NCI-H1092 treated with DMSO at 0.1 percent for 48 hours (cell line): ENCODE measurements at regions not wholly inside any gene's neighbourhood (a gene's known extent, or its start where the extent isn't known, plus 50 kb on each side); places are given as distances from the start of the nearest gene placed in this dataset.

ENCODE experiments used
- DNase-seq: peaks from one replicate; lab custom pipeline; 2025; lab: John Stamatoyannopoulos, UW

GRCh38 chr10:111890046-111890445 lies 293.5 kb downstream of the GPAM start:
- DNase-seq, result no peak

- no peak for DNase-seq
Observed at GRCh38 chr10:111916011-111916410, 267.6 kb downstream of the GPAM start.

DNA sequence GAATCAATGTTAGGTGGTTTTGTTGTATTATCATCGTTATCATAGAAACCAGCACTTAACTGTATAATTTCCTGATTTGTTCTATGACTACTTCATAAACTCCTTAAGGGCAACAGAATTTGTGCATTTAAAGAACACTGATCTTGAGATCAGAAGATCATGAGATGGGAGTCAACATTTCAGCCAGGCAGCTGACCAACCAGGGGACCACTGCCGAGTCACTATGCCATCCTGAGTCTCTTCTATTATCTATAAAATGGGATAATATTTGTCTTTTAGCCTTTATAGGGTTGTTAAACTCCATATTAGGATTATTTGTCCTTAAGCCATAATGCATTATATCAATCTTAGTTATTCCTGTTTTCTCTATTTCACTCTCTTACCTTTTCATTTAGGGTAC lies 261.7 kb downstream of the GPAM start:
- no peak for DNase-seq

GRCh38 chr10:111923032-111923431 lies 260.5 kb downstream of the GPAM start:
- DNase-seq, result no peak

GRCh38 chr10:111926286-111926685 lies 257.3 kb downstream of the GPAM start:
- no peak for DNase-seq

DNA sequence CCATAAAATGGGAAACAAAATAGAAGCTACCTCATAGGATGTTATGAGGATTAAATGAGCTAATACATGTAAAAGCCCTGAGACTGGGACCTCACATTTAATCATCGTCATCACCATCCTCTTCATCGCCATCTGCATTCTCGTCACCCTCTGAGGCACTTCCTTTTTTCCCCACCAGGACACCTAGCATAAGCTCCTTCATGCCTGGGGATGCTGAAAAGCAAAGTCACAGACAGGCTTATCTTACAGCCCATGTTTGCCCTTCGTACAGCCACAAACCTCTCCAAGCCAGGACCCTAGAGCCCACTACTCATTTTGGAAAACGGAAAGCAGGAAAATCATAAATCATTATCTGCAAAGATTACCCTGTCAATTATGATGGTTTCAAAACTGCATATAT lies 249.6 kb downstream of the GPAM start:
- no peak for DNase-seq

- no peak for DNase-seq
Observed at GRCh38 chr10:111934931-111935330, 248.6 kb downstream of the GPAM start.

DNA sequence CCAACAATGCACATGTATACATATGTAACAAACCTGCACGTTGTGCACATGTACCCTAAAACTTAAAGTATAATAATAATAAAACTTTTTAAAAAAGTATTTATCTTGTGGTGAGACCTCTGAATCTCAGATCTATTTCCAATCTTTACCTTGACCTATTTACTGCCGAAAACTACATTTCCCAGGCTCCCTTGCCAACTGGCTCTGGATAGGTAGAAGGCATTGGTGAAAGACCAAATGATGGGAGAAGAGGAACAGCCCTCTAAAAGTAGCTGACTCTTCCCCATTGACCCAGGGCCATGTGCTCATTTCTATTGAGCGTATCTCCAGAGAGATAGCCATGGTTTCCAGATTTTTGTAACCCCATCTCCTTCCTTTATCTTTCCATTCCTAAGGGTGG lies 247.4 kb downstream of the GPAM start:
- no peak for DNase-seq

GRCh38 chr10:111944331-111944730 lies 239.2 kb downstream of the GPAM start:
- DNase-seq, result no peak

DNA sequence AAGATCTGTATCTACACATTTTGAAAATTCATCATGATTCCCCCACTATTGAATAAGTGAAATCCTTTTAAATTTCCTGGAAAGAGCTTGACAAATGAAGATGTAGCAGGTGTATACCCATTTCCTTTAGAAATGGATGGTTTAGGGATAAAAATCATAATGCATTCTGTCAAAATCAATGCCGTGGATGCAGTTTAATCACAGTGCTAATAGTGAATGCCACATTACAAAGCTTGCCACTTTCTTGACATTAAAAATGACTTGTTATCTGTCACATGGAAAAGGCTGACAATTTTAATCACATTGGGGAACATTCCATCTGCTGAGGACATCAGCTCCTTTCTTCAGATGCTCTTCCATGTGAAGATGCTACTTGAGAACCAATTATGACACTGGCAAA lies 229.6 kb downstream of the GPAM start:
- DNase-seq, result no peak

- no peak for DNase-seq
Observed at GRCh38 chr10:111954386-111954785, 229.2 kb downstream of the GPAM start.

- no peak for DNase-seq
Observed at GRCh38 chr10:111956841-111957240, 226.7 kb downstream of the GPAM start.

DNA sequence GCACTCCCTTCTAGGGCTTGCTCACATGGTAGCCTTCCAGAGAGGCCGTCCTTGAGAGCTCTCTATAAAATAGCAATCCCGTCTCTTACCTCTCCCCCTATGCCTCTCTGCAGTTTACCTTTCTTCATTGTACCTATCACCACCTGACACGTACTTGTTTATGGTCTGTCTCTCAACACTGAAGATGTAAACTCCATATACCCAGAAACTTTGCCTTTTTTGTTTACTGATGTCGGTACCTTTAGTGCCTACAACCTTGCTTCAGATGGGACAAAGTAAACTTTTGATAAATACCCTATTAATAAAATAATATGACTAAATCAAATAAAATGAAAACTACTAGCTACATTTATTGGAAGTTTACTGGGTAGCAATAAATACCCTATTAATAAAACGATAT lies 220.6 kb downstream of the GPAM start:
- no peak for DNase-seq

DNA sequence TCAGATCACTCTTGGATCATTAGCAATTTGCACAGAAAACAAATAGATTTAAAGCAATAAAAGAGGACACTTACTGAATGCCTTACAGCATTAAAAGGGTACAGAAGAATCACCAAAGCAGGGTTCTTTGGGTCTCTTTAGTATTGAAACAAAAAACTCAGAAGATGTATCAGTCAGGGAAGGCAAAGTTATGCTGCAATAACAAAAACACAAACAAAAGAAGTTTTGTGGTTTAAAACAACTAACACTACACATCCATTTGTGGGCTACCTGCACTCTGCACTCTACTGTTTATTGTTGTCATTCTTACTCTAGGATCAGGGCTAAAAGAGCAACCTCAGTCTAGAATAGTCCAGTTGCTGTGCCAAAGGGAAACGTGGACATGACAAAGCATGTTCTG lies 216.4 kb downstream of the GPAM start:
- no peak for DNase-seq

DNA sequence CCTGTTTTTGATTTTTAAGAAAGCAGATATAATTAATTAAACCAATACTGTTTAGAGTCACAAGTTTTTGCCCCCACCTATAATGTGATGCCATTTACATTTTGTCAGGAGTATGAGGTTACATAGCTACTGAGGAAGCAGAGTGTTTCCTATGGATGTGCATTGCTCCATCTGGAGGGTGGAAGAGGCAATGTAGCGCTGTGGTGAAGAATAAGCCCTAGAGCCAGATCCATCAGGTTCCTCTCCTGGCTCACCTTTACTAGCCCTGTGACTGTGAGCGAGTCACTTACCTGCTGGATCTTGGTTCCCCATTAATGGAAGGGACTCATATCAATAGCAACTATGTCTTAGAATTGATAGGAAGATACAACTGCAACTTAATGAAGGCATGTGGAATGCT lies 216.0 kb downstream of the GPAM start:
- DNase-seq, result no peak

GRCh38 chr10:111968647-111969046 lies 214.9 kb downstream of the GPAM start:
- DNase-seq, result no peak

DNA sequence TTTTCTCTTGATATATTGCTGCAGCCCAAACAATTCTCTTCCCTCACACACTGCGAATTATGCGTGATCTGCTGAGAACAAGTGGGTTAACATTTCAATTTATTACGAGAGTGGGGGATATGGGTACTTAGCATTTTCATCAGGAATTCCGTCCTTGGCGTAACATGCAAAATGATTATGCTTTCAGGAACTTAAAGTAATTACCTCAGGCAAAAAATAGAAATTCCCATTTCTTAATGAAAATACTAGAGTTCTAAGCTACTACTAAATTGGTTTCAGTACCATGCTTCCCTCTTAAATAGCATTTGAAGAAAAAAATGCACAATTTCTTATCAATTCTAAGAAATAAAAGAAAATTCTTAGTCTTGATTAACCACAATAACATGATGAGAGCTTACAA lies 213.5 kb downstream of the GPAM start:
- DNase-seq, result no peak

DNA sequence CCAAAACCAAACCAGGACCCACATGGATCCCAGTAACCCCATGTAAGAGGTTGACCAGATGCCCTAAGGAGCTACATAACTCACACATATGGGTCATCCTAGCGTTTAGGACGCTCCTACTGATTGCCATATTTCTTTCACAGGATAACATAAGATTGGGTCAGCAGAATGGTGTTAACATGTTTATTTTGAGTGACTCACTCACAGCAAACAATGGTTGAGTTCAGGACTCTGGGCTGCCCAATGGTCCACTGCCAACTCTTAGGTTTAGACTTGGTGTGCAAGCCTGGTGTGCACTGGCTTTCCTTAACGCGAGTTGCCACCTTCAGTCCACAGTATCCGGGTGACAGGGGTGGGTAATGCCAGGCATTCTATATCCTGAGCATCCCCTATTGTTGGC lies 211.5 kb downstream of the GPAM start:
- DNase-seq, result no peak

GRCh38 chr10:111973306-111973705 lies 210.3 kb downstream of the GPAM start:
- DNase-seq, result no peak

GRCh38 chr10:111973826-111974225 lies 209.7 kb downstream of the GPAM start:
- no peak for DNase-seq

GRCh38 chr10:111974325-111974724 lies 209.2 kb downstream of the GPAM start:
- DNase-seq, result no peak

DNA sequence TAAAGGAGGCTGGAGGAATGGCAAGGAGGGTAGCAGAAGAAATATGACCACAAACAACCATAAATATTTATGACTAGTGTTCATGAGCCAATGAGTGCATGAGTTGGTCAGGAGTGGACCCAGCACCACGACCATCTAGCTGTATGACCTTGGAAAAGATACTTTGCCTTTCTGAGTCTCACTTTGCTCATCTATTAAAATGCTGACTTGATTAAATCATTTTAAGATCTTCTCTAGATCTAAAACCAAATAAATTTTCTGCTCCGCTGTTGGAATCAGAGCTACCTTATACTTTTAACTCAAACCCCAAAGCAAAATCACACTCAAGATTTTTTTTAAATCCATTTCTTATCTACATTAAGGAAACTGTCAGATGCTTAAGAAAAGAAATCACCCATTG lies 207.0 kb downstream of the GPAM start:
- DNase-seq, result no peak

- DNase-seq, result no peak
Observed at GRCh38 chr10:111984057-111984456, 199.5 kb downstream of the GPAM start.

GRCh38 chr10:111986079-111986478 lies 197.5 kb downstream of the GPAM start:
- no peak for DNase-seq

- DNase-seq, result no peak
Observed at GRCh38 chr10:111988646-111989045, 194.9 kb downstream of the GPAM start.
